ENCODE measurements at regions not wholly inside any gene's neighbourhood (a gene's known extent, or its start where the extent isn't known, plus 50 kb on each side); places are given as distances from the start of the nearest gene placed in this dataset.

- TF ChIP-seq, protein P1, sequence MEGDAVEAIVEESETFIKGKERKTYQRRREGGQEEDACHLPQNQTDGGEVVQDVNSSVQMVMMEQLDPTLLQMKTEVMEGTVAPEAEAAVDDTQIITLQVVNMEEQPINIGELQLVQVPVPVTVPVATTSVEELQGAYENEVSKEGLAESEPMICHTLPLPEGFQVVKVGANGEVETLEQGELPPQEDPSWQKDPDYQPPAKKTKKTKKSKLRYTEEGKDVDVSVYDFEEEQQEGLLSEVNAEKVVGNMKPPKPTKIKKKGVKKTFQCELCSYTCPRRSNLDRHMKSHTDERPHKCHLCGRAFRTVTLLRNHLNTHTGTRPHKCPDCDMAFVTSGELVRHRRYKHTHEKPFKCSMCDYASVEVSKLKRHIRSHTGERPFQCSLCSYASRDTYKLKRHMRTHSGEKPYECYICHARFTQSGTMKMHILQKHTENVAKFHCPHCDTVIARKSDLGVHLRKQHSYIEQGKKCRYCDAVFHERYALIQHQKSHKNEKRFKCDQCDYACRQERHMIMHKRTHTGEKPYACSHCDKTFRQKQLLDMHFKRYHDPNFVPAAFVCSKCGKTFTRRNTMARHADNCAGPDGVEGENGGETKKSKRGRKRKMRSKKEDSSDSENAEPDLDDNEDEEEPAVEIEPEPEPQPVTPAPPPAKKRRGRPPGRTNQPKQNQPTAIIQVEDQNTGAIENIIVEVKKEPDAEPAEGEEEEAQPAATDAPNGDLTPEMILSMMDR (conservative IDR thresholded peaks at IDR 0.05), result no peak
- DNase-seq (ENCODE audit: low read depth, low spot score), result no peak
- no peak overlapping the region for H3K27ac Mint-ChIP-seq (ENCODE audit: unreplicated experiment)
- H3K4me3 Mint-ChIP-seq, result no peak overlapping the region
- H3K36me3 Mint-ChIP-seq (ENCODE audit: low read depth), result no peaks in the 10 kb centered on the region
- peaks cover 8% of the 10 kb centered on the region for H3K4me1 Mint-ChIP-seq
- peaks cover 16% of the 10 kb centered on the region for H3K27me3 Mint-ChIP-seq (ENCODE audit: low read depth)
- no peaks in the 10 kb centered on the region for H3K9me3 Mint-ChIP-seq
Observed at GRCh38 chr15:47582233-47582632, 135.1 kb upstream of the SEMA6D start.

- H3K9me3 Mint-ChIP-seq, result no peaks in the 10 kb centered on the region
- peaks cover 19% of the 10 kb centered on the region for H3K4me1 Mint-ChIP-seq
- DNase-seq (ENCODE audit: low read depth, low spot score), result no peak
- H3K27me3 Mint-ChIP-seq (ENCODE audit: low read depth), result peaks cover 22% of the 10 kb centered on the region
- TF ChIP-seq, protein P1 (conservative IDR thresholded peaks at IDR 0.05), result no peak
- no peaks in the 10 kb centered on the region for H3K36me3 Mint-ChIP-seq (ENCODE audit: low read depth)
- H3K27ac Mint-ChIP-seq (ENCODE audit: unreplicated experiment), result no peak overlapping the region
- no peak overlapping the region for H3K4me3 Mint-ChIP-seq
Observed at GRCh38 chr15:47584316-47584715, 133.0 kb upstream of the SEMA6D start.

GRCh38 chr15:47586653-47587224 lies 130.6 kb upstream of the SEMA6D start:
- no peaks in the 10 kb centered on the region for H3K9me3 Mint-ChIP-seq
- H3K27ac Mint-ChIP-seq (ENCODE audit: unreplicated experiment), result no peak overlapping the region
- no peaks in the 10 kb centered on the region for H3K36me3 Mint-ChIP-seq (ENCODE audit: low read depth)
- no peak overlapping the region for H3K4me3 Mint-ChIP-seq
- TF ChIP-seq, protein P1 (conservative IDR thresholded peaks at IDR 0.05), result no peak
- H3K27me3 Mint-ChIP-seq (ENCODE audit: low read depth), result peaks cover 20% of the 10 kb centered on the region
- peaks cover 19% of the 10 kb centered on the region for H3K4me1 Mint-ChIP-seq
- no peak for DNase-seq (ENCODE audit: low read depth, low spot score)

DNA sequence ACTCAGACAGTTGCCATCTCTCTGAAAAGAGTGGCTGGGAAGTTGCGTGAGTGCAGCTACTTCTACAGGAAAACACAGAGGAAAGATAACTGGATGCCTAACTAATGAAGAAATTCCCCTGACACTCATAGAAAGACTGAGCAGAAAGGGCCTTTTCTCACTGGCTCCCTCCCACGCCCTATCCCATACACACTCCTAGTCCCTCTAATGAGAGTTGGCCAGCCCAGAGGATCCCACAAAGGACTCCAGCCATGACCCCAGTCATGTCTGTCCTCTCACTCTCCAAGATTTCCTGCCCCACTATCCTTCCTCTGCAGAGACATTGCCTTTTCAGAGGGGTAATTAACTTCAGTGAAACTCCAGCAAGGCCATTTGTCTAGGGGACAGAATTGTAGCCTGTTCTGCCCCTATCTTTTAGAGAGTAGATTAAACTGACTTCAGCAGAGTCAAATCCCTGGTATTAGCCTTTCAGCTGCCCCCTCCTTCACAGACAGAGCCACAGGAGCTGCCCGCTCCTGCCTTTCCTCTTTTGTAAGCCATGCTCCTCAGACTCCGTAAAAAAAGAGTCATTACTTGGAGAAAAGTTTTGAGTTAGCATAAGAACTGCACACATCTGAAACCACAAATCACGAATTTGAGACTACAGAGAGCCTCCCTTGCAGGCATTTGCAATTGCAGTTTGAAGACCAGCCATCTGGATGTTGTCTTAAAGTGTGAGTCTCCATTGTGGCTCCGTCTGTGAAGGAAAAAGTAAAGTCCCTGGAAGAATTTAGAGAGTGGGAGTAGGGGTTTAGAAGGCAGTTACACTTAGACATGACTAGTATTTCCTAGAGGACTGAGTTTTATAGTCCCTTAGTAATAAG lies 129.1 kb upstream of the SEMA6D start:
- Mint-ChIP-seq H3K27ac (ENCODE audit: unreplicated experiment) (peak overlapping the region; percentile 46), H3K27me3 (ENCODE audit: low read depth) (peaks cover 18% of the 10 kb centered on the region), H3K4me1 (peaks cover 15% of the 10 kb centered on the region), H3K4me3 (no peak overlapping the region), H3K9me3 (no peaks in the 10 kb centered on the region), H3K36me3 (ENCODE audit: low read depth) (no peaks in the 10 kb centered on the region)
- no peak for DNase-seq (ENCODE audit: low read depth, low spot score)
- TF ChIP-seq, protein P1 (conservative IDR thresholded peaks at IDR 0.05), result no peak

- TF ChIP-seq, protein P1 (conservative IDR thresholded peaks at IDR 0.05), result no peak
- no peak overlapping the region for H3K4me3 Mint-ChIP-seq
Observed at GRCh38 chr15:47588958-47589357, 128.3 kb upstream of the SEMA6D start.

More at GRCh38 chr15:47588958-47589357, 128.3 kb upstream of the SEMA6D start:
- H3K4me1 Mint-ChIP-seq, result peaks cover 11% of the 10 kb centered on the region
- H3K36me3 Mint-ChIP-seq (ENCODE audit: low read depth), result no peaks in the 10 kb centered on the region
- H3K27ac Mint-ChIP-seq (ENCODE audit: unreplicated experiment), result no peak overlapping the region
- H3K9me3 Mint-ChIP-seq, result no peaks in the 10 kb centered on the region
- DNase-seq (ENCODE audit: low read depth, low spot score), result no peak
- H3K27me3 Mint-ChIP-seq (ENCODE audit: low read depth), result peaks cover 11% of the 10 kb centered on the region
